Endothelial cell (in vitro differentiated cells): ENCODE measurements at regions not wholly inside any gene's neighbourhood (a gene's known extent, or its start where the extent isn't known, plus 50 kb on each side); places are given as distances from the start of the nearest gene placed in this dataset.

Experiments used
- DNase-seq: peaks from one replicate; pipeline ENCODE4 v3.0.0; 2021; ENCODE audit warnings: low spot score
- H3K27ac Mint-ChIP-seq: one replicate; pipeline ENCODE4 v1.8.0; 2021; ENCODE audit warnings: mixed read lengths, inconsistent platforms; ENCODE audit not compliant: unreplicated experiment
- H3K27me3 Mint-ChIP-seq: one replicate; pipeline ENCODE4 v1.8.0; 2021; ENCODE audit warnings: mild to moderate bottlenecking, moderate library complexity, mixed read lengths, inconsistent platforms; ENCODE audit not compliant: unreplicated experiment
- H3K36me3 Mint-ChIP-seq: one replicate; pipeline ENCODE4 v1.8.0; 2021; ENCODE audit warnings: mild to moderate bottlenecking, low read depth, mixed read lengths, inconsistent platforms; ENCODE audit not compliant: unreplicated experiment
- H3K4me1 Mint-ChIP-seq: one replicate; pipeline ENCODE4 v1.8.0; 2021; ENCODE audit warnings: mild to moderate bottlenecking, mixed read lengths, inconsistent platforms; ENCODE audit not compliant: unreplicated experiment
- H3K4me3 Mint-ChIP-seq: one replicate; pipeline ENCODE4 v1.8.0; 2021; ENCODE audit warnings: mild to moderate bottlenecking, mixed read lengths, inconsistent platforms; ENCODE audit not compliant: unreplicated experiment
- H3K9me3 Mint-ChIP-seq: one replicate; pipeline ENCODE4 v1.8.0; 2021; ENCODE audit warnings: mixed read lengths, inconsistent platforms; ENCODE audit not compliant: unreplicated experiment
- CTCF ChIP-seq: fragments of 200-600 bp; sonication (generic); IDR thresholded peaks from one replicate; pipeline ENCODE4 v1.5.0; 2021; ENCODE audit warnings: antibody characterized with exemption; ENCODE audit not compliant: unreplicated experiment

GRCh38 chr6:126113261-126113660 is 126.9 kb downstream of the TRMT11 start:
- no peaks in the 10 kb centered on the region for H3K9me3 Mint-ChIP-seq

GRCh38 chr6:126117251-126117650 is 130.9 kb downstream of the TRMT11 start:
- H3K27me3 Mint-ChIP-seq, result no peaks in the 10 kb centered on the region
- H3K9me3 Mint-ChIP-seq, result no peaks in the 10 kb centered on the region
- TF ChIP-seq CTCF, result no peak
- H3K4me1 Mint-ChIP-seq, result no peaks in the 10 kb centered on the region
- H3K36me3 Mint-ChIP-seq, result no peaks in the 10 kb centered on the region
- H3K27ac Mint-ChIP-seq, result no peak overlapping the region
- H3K4me3 Mint-ChIP-seq, result no peak overlapping the region
- no peak for DNase-seq

More at GRCh38 chr6:126113261-126113660, 126.9 kb downstream of the TRMT11 start:
- Mint-ChIP-seq H3K36me3 (no peaks in the 10 kb centered on the region), H3K4me1 (no peaks in the 10 kb centered on the region), H3K27me3 (no peaks in the 10 kb centered on the region), H3K4me3 (no peak overlapping the region), H3K27ac (no peak overlapping the region)
- no peak for DNase-seq
- TF ChIP-seq CTCF, result no peak

DNA sequence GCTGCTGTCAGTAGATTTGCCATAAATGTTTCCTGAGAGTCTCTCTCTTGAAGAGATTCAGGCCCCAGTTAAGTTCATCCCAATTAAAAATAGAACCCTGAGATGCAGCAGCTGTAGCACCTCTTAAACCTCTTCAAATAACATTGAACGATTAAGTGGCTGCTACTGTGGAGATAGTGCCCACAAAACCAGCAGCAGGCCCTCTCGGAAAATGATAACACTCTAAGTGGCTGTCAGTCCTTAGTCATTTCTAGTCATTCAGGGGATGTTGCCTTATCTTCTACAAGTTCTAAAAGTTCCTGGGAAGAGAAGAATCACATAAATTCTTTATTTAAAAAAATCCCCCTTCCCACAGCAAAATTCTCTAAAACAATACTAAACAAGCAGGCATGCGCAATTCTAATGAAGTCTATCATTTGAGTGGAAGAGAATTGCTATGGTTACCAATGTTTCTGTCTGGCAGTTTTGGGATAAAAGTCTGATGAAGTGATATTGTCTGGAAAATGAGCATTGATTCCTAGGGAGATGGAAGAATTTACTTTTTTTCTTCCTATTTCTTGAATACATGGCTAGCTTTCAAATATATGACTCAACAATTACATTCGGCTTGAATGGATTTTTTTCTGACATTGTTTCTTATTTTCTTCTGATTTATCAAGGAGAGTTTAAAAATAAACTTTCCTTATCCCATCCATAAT is 131.9 kb downstream of the TRMT11 start:
- H3K9me3 Mint-ChIP-seq, result no peaks in the 10 kb centered on the region
- no peak overlapping the region for H3K4me3 Mint-ChIP-seq
- DNase-seq, result no peak
- no peaks in the 10 kb centered on the region for H3K27me3 Mint-ChIP-seq
- H3K36me3 Mint-ChIP-seq, result no peaks in the 10 kb centered on the region
- peaks cover 3% of the 10 kb centered on the region for H3K4me1 Mint-ChIP-seq
- H3K27ac Mint-ChIP-seq, result no peak overlapping the region
- TF ChIP-seq CTCF, result no peak

GRCh38 chr6:126118936-126119335 is 132.6 kb downstream of the TRMT11 start:
- Mint-ChIP-seq H3K9me3 (no peaks in the 10 kb centered on the region), H3K4me3 (no peak overlapping the region), H3K4me1 (peaks cover 7% of the 10 kb centered on the region), H3K36me3 (no peaks in the 10 kb centered on the region), H3K27me3 (no peaks in the 10 kb centered on the region), H3K27ac (no peak overlapping the region)
- no peak for TF ChIP-seq CTCF
- DNase-seq, result no peak

- DNase-seq, result no peak
- H3K27me3 Mint-ChIP-seq, result no peaks in the 10 kb centered on the region
- peaks cover 9% of the 10 kb centered on the region for H3K4me1 Mint-ChIP-seq
- no peaks in the 10 kb centered on the region for H3K36me3 Mint-ChIP-seq
- no peak overlapping the region for H3K4me3 Mint-ChIP-seq
- H3K27ac Mint-ChIP-seq, result no peak overlapping the region
- H3K9me3 Mint-ChIP-seq, result no peaks in the 10 kb centered on the region
- TF ChIP-seq CTCF, result no peak
Measured at GRCh38 chr6:126123226-126123625, 136.9 kb downstream of the TRMT11 start.
